HFF-Myc (cell line): ENCODE measurements at regions not wholly inside any gene's neighbourhood (a gene's known extent, or its start where the extent isn't known, plus 50 kb on each side); places are given as distances from the start of the nearest gene placed in this dataset.
A peak's percentile ranks its signal among the peaks of the same experiment; 100 is the strongest.

Experiments used
- DNase-seq: peaks from one replicate; pipeline ENCODE4 v3.0.0-alpha.2; 2011; ENCODE audit warnings: low read depth; ENCODE audit errors: extremely low read depth
- H3K4me3 ChIP-seq: replicated peaks from 2 replicates; pipeline ENCODE4 v1.5.1; 2011; ENCODE audit warnings: low read depth, mild to moderate bottlenecking, control low read depth, low read length
- CTCF ChIP-seq: IDR thresholded peaks from 2 replicates; pipeline ENCODE4 v1.5.1; 2012; ENCODE audit warnings: mild to moderate bottlenecking, low read depth, low read length, control low read depth; ENCODE audit errors: missing control alignments

- no peak for DNase-seq
- peak; percentile 47 for TF ChIP-seq CTCF
- no peak overlapping the region for H3K4me3 ChIP-seq
Observed at GRCh38 chr4:41814565-41814964, 66.0 kb upstream of the PHOX2B start.

GRCh38 chr4:41806807-41807206, 58.3 kb upstream of the PHOX2B start:
- TF ChIP-seq CTCF = no peak
- no peak for DNase-seq
- no peak overlapping the region for H3K4me3 ChIP-seq

GRCh38 chr4:41802590-41802989, 54.1 kb upstream of the PHOX2B start:
- H3K4me3 ChIP-seq = no peak overlapping the region
- no peak for DNase-seq
- no peak for TF ChIP-seq CTCF

DNA sequence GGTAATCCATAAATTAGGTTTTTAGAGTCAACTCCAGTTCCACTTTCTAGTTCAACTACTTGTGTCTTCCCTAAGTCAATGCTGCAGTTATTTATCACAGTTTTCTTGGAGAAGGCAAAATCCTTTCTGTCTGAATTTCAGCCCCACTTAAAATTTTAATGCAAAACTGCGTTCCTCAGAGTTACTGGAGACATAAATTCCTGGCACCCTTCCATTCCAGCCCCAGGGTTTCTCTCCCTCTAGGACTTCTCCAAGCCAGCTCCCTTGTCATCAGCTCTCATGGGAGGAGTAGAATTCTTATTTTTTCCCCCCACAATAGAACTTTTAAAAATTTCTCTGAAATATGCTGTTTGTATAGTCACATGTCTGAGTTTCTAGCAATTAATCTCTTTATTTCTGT, 50.6 kb upstream of the PHOX2B start:
- no peak for TF ChIP-seq CTCF
- H3K4me3 ChIP-seq = no peak overlapping the region
- DNase-seq = no peak
